MG63 (cell line): ENCODE measurements at regions not wholly inside any gene's neighbourhood (a gene's known extent, or its start where the extent isn't known, plus 50 kb on each side); places are given as distances from the start of the nearest gene placed in this dataset.
"Not testable (repeated sequence)": the region's sequence is repeated elsewhere in the genome, so short reads cannot be mapped to it uniquely, and the experiment has no call there.

ENCODE experiments used
- DNase-seq: peaks from one replicate; pipeline ENCODE4 v3.0.0-alpha.2; 2020
- H3K27me3 ChIP-seq: fragments of 250-450 bp; sonication (Bioruptor Pico); 2 replicates; pipeline ENCODE4 v1.5.1; 2020; ENCODE audit warnings: mild to moderate bottlenecking, moderate library complexity
- H3K36me3 ChIP-seq: fragments of 250-450 bp; sonication (Bioruptor Pico); 2 replicates; pipeline ENCODE4 v1.5.1; 2020; ENCODE audit warnings: mild to moderate bottlenecking, moderate library complexity
- H3K4me3 ChIP-seq: fragments of 250-450 bp; sonication (Bioruptor Pico); 2 replicates; pipeline ENCODE4 v1.5.1; 2020; ENCODE audit warnings: mild to moderate bottlenecking, moderate library complexity
- H3K9me3 ChIP-seq: fragments of 250-450 bp; sonication (Bioruptor Pico); 2 replicates; pipeline ENCODE4 v1.5.1; 2020; ENCODE audit warnings: mild to moderate bottlenecking, moderate library complexity

DNA sequence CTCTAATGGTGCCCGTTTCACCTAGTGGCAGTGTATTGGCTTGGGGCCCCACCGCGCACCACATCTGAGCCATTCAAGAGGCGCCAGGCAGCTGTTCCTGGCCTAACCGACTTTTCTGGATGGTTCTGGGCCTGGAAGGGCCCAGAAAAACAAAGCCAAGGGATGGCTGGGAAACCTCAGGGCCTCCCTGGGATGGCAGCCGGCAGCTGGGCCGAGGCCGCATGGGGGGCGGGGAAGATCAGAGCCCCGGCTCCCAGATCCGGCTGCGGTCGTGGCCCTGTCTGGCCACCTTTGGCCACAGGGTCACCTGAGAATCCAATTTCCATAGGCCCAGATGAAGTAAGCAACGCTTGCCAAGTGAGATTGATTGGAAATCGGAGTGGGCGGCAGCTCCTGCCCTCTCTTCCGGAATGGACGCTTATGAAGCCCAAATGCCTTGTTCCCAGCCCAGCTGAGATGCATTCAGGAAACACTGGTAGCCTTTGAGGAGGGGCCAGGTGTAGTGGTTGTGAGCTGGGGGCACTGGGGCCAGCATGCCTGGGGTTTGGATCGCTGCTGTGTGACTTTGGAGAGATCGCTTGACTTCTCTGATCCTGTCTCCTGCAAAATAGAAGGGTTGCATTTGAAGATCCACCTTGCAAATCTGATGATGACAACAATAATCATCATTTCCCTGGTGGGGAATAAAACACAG, 163.8 kb upstream of the GSE1 start:
- H3K36me3 ChIP-seq: no peaks in the 10 kb centered on the region
- H3K4me3 ChIP-seq: no peak overlapping the region
- H3K9me3 ChIP-seq: no peaks in the 10 kb centered on the region
- no peaks in the 10 kb centered on the region for H3K27me3 ChIP-seq
- no peak for DNase-seq

DNA sequence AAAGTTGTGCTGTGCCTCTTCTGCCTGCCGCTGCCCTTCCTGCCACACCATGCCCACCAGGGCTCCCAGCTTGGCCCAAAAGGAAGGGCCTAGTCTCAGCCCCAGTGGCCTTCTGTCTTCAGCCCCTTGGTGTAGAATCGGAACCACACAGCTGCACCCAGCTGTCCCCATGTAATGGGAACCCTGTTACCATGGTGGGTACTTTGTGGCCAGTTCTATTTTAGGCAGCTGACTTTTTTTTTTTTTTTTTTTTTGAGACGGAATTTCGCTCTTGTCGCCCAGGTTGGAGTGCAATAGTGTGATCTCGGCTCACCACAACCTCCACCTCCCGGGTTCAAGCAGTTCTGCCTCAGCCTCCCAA, 163.3 kb upstream of the GSE1 start:
- no peak for DNase-seq
- Histone ChIP-seq H3K27me3 (no peaks in the 10 kb centered on the region), H3K9me3 (no peaks in the 10 kb centered on the region), H3K4me3 (no peak overlapping the region), H3K36me3 (no peaks in the 10 kb centered on the region)

DNA sequence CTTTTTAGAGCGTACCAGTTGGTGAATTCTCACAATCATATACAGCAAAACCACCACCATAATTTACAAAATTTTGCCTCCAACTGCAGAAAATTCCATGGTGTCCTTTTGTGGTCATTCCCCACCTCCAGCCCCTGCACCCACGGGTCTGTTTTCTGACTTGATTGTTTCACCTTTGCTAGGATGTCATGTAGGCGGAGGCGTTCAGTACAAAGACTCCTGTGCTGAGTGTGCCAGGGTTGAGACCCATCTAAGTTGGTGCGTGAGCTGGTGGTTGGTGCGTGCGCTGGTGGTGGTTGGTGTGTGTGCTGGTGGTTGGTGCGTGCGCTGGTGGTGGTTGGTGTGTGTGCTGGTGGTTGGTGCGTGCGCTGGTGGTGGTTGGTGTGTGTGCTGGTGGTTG, 162.0 kb upstream of the GSE1 start:
- not testable (repeated sequence) for H3K36me3 ChIP-seq, H3K4me3 ChIP-seq, DNase-seq, H3K9me3 ChIP-seq, H3K27me3 ChIP-seq

DNA sequence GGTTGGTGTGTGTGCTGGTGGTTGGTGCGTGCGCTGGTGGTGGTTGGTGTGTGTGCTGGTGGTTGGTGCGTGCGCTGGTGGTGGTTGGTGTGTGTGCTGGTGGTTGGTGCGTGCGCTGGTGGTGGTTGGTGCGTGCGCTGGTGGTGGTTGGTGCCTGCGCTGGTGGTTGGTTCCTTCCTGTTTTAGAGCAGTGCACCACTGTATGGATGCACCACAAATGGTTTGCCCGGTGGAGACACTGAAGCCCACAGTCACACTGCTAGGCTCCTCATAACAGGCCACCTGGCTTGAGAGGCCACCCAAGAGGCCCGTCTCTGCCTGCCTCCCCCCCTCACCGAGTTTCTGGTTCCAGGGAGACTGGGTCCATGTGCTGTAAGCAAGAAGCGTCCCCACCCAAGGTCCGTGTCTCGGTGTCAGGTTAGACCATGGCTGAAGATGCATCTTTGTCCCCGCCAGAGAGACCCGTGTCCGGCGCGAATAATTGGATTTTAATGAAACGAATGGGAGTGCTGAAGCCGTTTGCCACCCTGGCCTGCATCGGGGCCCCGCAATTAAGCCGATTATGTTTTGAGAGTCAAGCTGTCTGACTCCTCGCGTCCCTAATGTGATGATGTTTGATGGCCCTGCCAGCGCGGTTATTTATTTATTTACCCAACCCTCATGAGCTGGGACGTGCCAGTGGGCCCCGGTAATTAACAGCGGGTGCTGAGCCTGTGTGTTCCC, 161.3 kb upstream of the GSE1 start:
- DNase-seq: no peak
- Histone ChIP-seq H3K27me3 (no peaks in the 10 kb centered on the region), H3K4me3 (no peak overlapping the region), H3K9me3 (no peaks in the 10 kb centered on the region), H3K36me3 (no peaks in the 10 kb centered on the region)

DNA sequence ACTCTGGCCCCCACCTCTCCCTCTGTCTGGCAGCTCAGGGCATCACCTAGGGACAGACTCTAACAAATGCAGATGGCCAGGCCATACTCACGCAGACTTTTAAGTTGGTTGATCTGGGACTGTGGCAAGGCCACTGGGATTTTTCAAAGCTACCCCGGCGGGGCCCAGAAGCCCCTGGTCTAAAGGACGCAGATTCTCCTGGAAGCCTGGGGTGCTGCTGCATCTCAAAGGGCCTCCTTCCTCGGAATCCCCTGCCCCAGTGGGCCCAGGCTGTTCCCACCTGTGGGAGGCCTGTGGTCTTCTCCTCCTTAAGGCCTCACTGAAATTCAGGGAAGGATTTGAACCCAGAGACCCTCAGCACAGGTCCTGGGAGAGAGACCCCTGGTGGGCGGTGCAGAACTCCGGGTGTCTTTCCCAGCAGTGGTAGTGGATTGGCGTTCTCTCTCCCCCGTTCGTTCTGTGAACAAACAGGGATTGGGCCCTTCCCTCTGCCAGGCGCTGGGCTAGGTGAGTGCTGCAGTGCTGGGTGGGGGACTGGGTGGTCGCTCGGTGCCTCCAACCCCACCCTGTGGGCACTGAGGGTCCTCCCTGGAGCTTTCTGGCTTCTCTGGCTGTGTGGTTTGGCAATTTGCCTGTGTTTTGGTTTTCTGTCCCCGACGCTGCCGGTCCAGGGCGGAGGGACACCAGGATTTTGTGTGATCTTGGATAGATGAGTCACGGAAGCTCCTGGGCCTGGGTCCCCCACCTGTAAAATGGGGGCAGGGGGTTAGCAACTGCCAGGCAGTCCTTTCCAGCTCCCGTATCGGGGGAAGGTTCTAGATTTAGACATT, 160.5 kb upstream of the GSE1 start:
- no peaks in the 10 kb centered on the region for H3K9me3 ChIP-seq
- H3K4me3 ChIP-seq: no peak overlapping the region
- DNase-seq: no peak
- no peaks in the 10 kb centered on the region for H3K36me3 ChIP-seq
- no peaks in the 10 kb centered on the region for H3K27me3 ChIP-seq

DNA sequence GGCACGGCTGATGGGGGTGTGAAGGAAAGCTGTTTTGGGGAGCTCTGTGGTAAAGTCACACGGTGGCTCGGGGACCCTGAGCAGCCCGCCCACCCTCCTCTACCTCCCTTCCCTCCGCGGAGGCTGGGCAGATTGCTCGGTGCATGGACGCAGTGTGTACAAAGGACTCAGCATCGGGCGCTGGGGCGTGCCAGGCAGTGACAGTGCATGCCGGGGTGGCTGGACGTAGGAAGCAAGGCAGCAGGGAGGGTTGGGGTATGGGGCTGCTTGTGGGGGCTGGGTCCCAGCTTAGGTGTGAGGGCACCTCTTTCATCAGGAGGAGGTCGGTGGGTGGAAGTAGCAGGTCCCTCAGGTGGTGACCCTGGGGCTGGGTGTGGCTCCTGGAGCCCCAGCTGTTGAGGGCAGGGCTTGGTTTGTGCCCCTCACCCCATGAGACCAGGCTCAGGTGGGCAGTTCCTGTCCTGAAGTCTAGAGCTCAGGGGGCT, 159.9 kb upstream of the GSE1 start:
- Histone ChIP-seq H3K36me3 (no peaks in the 10 kb centered on the region), H3K27me3 (no peaks in the 10 kb centered on the region), H3K4me3 (no peak overlapping the region), H3K9me3 (no peaks in the 10 kb centered on the region)
- no peak for DNase-seq

DNA sequence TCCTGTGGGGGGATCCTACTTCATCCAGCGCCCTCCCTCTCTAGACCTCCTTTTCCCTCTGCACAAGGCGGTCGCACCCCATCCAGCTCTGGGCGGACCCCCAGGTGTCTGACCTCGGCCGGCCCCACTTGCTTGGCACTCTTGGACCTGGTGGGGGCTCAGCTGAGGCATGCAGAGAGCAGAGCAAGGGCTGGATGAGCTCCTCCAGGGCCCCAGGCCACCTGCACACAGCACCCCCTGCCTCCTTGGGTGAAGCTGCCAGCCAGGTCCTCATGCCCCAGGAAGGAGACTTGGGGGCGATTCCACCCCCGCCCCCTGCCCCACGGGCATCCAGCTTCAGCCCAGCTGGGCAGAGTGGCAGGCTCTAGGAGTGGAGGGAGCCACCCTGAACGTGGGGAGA, 159.4 kb upstream of the GSE1 start:
- Histone ChIP-seq H3K9me3 (no peaks in the 10 kb centered on the region), H3K4me3 (no peak overlapping the region), H3K27me3 (no peaks in the 10 kb centered on the region), H3K36me3 (no peaks in the 10 kb centered on the region)
- DNase-seq: no peak

DNA sequence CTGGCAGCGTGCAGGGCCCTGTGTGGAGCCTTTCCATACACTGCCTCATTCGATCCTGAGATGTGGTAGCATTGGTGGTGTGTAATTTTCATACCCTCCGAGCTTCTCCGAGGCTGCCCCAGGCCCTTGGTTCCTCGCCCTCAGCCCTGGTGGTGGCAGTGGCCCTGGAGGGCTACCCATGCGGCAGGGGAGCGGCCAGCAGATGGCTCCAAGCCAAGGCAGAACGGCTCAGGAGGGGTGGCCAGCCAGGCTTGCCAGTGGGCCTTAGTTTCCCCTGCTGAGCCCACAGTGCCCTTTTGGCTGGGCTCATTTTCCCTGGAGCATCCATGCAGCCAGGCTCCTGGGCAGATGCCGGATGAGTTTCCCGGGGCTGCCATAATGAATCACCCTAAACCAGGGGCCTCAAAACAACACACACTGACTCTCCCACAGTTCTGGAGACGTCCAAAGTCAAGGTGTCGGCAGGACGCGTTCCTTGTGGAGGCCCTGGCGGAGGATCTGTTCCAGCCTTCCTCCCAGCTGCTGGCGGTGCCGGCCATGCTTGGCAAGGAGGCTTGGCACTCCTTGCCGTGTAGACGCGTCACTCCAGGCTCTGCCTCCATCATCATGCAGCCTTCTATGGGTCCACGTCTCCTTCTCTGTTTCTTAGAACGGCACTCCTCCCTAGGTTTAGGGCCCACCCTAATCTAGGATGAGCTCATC, 158.8 kb upstream of the GSE1 start:
- no peaks in the 10 kb centered on the region for H3K36me3 ChIP-seq
- H3K9me3 ChIP-seq: no peaks in the 10 kb centered on the region
- DNase-seq: no peak
- H3K27me3 ChIP-seq: no peaks in the 10 kb centered on the region
- H3K4me3 ChIP-seq: no peak overlapping the region

DNA sequence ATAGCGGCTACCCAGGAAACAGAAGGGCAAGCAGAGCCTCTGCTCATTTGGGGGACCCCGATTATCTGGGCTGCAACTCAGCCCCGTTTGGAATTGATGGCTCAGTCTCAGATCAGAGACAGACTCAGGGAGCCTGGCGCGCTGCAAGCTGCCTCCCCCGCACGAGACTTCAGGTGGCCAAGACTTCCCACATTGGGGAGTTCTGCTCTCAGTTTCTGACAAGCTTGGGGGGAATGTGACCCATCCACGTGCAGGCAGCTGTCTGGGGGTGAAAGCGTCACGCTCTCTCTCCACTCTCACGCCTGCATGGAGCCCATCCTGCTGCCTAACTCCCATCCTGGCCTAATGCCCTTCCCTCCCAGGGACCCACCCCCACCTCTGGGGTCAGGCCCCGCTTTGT, 157.6 kb upstream of the GSE1 start:
- Histone ChIP-seq H3K4me3 (no peak overlapping the region), H3K9me3 (no peaks in the 10 kb centered on the region), H3K27me3 (no peaks in the 10 kb centered on the region), H3K36me3 (no peaks in the 10 kb centered on the region)
- DNase-seq: no peak

DNA sequence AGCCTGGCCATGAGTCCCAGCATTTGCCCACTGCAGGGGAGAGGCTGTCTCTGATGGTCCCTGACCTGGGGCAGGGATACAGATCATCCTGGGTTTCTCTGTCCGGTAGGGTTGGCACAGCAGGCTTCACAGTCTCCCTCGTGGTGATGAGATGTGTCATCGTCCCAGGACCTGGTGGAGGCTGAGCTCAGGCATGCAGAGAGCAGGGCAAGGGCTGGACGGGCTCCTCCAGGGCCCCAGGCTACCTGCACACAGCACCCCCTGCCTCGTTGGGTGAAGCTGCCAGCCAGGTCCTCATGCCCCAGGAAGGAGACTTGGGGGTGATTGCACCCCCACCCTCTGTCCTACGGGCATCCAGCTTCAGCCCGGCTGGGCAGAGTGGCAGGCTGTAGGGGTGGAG, 155.8 kb upstream of the GSE1 start:
- H3K9me3 ChIP-seq: no peaks in the 10 kb centered on the region
- H3K27me3 ChIP-seq: no peaks in the 10 kb centered on the region
- H3K4me3 ChIP-seq: no peak overlapping the region
- no peaks in the 10 kb centered on the region for H3K36me3 ChIP-seq
- peak; percentile 11 for DNase-seq

DNA sequence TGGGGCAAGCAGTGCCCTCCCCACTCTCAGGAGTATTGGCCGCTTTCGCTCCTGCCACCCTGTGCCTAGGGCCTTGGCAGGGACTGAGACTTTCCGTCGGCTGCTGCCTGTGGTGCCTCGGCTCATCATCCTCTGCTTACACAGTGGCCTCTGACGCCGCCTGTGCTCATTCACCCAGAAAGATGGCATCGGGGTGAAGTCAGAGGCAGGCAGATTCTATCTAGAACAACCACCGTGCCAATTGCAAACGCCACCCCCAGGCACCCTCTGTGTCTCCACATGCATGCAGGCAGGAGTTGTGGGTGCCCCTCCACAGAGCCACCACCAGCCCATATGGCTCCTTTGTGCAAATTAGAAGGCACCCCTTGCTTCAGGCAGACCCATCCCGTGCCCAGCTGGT, 154.2 kb upstream of the GSE1 start:
- Histone ChIP-seq H3K9me3 (no peaks in the 10 kb centered on the region), H3K27me3 (no peaks in the 10 kb centered on the region), H3K36me3 (no peaks in the 10 kb centered on the region), H3K4me3 (no peak overlapping the region)
- DNase-seq: no peak

DNA sequence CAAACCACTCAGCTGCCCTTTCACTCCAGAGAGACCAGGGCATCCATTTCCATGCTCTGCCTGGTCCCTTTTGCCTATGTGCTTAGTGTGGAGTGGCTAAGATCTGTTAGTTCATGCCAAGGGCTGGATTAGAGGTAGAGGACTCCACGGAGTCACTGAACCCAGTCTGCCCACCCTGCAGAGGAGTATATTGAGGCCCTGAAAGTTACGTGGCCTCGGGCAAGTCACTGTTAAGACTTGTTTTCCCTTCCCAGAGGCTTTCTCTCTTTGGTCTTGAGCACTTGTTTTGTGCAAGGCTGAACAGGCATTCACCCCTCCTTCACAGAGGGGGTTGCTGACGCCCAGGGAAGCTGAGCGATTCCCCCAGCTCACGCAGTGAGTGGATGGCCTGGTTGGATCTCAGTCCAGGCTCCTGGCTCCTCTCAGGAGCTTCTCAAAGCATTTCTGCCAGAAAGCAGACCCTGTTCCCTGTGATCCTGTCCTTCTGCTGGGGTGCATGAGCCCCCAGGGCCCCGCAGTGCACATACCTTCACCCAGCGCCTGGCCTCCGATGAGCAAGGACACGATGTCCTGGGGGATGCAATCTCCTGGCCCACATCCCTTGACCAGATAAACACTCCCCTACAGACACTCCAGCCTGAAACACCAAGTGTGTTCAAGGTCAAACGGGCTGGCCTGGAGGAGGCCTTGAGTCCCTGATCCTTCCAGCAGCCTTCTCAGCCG, 153.4 kb upstream of the GSE1 start:
- Histone ChIP-seq H3K36me3 (no peaks in the 10 kb centered on the region), H3K9me3 (no peaks in the 10 kb centered on the region), H3K27me3 (no peaks in the 10 kb centered on the region), H3K4me3 (no peak overlapping the region)
- no peak for DNase-seq

DNA sequence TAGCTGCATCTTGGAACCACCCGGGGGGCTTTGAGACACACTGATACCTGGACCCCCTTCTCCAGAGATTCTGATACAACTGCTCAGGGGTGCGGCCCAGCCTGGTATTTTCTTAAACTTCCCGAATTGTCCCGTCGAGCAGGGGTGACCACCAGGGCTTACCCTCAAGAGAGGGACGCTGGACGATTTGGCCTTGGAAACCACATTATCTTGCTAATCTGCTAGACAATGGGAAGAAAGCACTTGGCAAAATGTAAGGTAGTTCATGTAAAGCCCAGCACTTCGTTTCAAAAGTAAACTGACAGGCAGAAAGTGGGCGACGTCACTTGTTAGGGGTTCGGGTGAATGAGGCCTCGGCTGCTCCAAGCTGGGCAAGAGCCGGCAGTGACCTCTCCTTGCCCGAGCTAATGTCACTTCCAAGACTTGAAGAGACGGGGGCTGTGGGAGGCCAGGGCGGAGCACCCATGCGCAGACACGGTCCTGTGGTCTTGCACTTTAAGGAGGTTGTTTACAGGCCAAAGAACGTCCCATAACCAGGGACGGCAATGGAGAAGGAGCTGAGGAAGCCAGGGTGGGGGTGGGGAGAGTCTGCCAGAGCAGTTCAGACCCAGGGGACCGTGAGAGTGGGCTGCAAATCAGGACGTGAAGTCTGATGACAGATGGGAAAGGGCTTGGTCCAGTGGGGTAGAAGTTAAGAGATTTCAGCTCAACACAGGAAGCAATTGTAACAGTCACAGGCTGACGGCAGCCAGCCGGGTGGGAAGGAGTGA, 152.7 kb upstream of the GSE1 start:
- Histone ChIP-seq H3K36me3 (no peaks in the 10 kb centered on the region), H3K27me3 (no peaks in the 10 kb centered on the region), H3K9me3 (no peaks in the 10 kb centered on the region), H3K4me3 (no peak overlapping the region)
- DNase-seq: no peak

DNA sequence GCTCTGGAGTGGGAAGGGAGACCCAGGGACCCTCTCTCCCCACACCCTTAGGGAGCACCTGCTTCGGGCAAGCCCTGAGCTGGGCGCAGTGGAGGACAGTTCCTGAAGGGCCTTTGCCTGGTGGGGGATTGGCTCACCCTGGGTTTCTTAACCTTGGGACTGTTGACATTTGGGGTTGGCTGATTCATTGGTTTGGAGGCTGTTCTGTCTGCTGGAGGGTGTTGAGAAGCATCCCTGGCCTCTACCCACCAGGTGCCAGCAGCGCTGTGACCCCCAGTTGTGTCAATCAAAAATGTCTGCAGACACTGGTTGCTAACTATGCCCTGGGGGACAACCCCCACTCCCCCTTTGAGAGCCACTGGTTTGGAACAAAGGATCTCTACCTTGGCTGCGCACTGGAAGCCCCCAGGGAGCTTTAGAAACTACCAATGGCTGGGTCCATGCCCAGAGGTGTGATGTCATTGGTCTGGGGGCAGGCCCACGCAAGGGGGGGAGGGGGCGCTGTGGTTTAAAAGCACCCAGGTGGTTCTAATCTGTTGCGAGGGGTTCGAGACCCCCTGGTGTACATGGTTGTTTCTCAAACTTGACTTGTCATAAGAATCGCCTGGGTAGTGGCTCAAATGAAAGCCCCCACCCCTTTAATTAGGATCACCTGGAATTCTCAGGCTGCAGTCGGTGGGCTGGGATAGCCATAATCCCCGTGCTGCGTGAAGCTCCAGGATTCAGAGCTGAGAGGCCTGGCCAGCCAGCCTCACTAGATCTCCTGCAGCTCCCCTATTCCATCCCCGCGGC, 151.9 kb upstream of the GSE1 start:
- DNase-seq: peak; percentile 33
- H3K4me3 ChIP-seq: no peak overlapping the region
- H3K36me3 ChIP-seq: no peaks in the 10 kb centered on the region
- no peaks in the 10 kb centered on the region for H3K27me3 ChIP-seq
- H3K9me3 ChIP-seq: no peaks in the 10 kb centered on the region
